MM.1S (cell line): ENCODE measurements at regions not wholly inside any gene's neighbourhood (a gene's known extent, or its start where the extent isn't known, plus 50 kb on each side); places are given as distances from the start of the nearest gene placed in this dataset.

Experiments
- EZH2phosphoT487 ChIP-seq: fragments of 300-600 bp; sonication (generic); IDR thresholded peaks from 2 replicates; pipeline ENCODE4 v1.6.1; 2018; ENCODE audit warnings: antibody characterized with exemption, low read length
- TF ChIP-seq, protein P1 (sequence below): fragments of 300-600 bp; sonication (generic); IDR thresholded peaks from 2 replicates; pipeline ENCODE4 v1.5.1; 2016; ENCODE audit warnings: antibody characterized with exemption, low read length, mixed read lengths

DNA sequence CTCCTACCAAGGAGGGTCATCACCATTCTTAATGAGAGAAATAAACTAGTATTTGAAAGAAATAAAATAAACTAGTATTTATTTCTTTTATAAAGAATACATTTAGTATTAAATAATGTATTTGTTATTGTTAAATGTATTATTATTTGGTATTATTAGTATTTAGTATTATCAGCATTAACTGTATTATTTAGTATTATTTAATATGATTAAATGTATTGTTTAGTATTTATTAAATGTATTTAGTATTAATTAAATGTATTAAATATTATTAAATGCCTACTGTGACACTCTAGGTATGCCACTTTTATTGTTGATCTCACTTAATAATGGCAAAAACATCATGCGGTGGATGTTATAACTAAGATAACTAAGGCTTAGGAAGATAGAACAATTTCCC, 353.6 kb upstream of the MAP2 start:
- TF ChIP-seq, protein P1, sequence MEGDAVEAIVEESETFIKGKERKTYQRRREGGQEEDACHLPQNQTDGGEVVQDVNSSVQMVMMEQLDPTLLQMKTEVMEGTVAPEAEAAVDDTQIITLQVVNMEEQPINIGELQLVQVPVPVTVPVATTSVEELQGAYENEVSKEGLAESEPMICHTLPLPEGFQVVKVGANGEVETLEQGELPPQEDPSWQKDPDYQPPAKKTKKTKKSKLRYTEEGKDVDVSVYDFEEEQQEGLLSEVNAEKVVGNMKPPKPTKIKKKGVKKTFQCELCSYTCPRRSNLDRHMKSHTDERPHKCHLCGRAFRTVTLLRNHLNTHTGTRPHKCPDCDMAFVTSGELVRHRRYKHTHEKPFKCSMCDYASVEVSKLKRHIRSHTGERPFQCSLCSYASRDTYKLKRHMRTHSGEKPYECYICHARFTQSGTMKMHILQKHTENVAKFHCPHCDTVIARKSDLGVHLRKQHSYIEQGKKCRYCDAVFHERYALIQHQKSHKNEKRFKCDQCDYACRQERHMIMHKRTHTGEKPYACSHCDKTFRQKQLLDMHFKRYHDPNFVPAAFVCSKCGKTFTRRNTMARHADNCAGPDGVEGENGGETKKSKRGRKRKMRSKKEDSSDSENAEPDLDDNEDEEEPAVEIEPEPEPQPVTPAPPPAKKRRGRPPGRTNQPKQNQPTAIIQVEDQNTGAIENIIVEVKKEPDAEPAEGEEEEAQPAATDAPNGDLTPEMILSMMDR, result no peak
- no peak for TF ChIP-seq EZH2phosphoT487
